GM18511 (cell line): ENCODE measurements at regions not wholly inside any gene's neighbourhood (a gene's known extent, or its start where the extent isn't known, plus 50 kb on each side); places are given as distances from the start of the nearest gene placed in this dataset.

ENCODE experiments used
- ATAC-seq: cut with Tn5 transposase; IDR thresholded peaks from one replicate; pipeline ENCODE4 v1.9.1; 2021; ENCODE audit warnings: mild to moderate bottlenecking, moderate library complexity; ENCODE audit not compliant: unreplicated experiment

DNA sequence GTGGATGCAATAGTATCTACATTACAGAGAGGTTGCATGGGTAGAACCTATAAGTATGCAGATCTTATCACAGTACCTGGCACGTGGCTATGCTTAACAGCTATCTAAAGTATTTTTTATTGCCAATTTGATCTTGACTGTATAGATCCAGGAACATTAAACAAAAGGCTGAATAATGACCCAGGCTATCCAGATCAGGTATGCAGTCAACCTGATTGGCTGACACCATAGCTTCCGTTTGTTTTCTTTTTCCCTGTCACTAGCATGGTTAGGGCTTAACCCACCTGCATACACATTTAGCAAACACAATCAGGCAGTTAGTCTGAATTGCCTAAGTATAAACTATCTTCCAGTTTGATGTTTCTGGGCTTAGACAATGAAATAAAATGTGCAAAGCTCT, 264.9 kb upstream of the PLXNA2 start:
- ATAC-seq: no peak

DNA sequence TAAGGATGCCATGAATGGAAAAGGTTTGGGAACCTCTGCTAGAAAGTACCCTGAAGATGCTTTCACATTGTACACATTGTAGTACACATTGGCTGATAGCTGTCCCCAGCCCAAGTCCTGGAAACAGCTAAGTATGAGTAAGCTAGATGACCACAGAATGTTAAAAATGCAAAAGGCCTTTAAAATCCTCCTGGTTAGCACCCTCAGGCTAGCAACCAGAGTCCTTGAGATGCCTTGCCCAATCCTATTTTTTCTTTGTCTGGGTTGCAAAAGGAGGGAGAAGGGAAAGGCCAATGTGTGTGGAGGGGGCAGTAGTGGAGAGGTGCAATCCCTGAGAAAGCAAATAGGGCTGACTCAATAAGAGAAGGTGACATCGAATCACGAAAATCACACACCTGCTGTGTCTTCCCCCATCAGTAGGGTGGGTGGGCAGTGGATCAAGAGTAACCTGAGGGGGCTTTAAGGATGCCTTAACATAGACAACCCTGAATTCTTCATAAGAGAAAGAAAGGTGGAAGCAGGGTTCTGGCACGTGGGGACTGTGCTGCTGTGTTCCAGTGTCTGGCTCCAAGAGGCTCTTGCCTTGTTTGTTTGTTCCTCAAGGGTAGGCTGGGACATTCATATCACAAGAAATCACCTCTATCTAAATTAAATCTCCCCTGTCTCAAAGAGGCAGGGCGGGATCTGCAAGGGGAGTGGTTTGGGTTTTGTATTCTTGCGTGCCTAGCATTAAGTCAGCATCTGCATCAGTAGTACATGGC, 266.2 kb upstream of the PLXNA2 start:
- ATAC-seq: no peak

DNA sequence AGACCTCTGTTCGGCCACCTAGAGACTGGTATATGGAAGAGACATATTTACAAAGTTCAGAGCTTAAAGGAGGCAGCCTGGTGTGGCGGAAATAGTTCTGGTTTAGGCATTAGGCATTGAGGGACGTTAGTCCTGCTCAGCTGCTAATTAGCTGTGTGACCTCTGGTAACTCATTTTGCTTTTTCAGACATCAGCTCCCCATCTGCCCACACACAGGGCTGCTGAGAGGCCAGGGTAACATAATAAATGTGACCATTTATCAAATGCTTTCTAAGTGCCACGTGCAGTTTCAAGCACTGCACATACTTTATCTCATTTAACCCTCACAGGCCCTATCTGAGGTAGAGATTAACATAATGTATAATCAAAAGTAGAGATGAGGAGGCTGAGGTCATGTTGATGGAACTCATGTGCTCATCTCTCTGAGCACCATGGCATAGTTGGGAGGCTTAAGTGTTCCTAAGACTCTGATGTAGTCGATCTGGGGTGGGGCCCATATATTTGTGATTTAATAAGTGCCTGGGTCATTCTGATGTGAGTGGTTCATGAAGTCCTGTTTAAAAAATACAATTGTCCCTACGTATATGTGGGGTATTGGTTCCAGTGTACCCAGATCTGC, 267.2 kb upstream of the PLXNA2 start:
- ATAC-seq: no peak

DNA sequence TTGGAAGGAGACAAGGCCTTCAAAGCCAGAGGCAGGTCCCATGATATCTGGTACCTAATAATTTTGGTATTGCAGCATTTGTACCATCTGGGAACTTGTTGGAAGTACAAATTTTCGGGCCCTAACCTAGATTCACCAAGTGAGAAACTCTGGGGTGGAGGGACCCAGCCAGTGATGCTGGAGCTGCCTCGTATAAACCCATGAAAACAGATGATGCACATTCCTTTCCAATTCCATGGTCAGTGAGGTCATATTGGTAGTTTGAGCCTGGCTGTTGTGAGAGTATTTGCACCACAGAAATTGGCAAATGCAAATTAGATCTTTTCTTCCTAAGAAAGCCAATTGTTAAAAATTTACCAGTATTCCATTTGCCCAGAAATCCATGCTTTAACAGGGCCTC, 269.6 kb upstream of the PLXNA2 start:
- no peak for ATAC-seq

DNA sequence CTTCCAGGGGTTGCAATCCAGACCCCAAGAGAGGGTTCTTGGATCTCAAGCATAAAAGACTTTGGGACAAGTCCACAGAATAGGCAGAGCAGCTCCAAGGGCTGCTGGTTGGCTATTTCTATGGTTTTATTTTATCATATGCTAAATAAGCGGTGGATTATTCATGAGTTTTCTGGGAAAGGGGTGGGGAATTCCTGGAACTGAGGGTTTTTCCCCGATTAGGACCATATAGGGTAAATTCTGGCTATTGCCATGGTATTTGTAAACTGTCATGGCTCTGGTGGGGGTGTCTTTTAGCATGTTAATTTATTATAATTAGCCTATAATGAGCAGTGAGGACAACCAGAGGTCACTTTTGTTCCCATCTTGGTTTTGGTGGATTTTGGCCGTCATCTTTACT, 270.9 kb upstream of the PLXNA2 start:
- ATAC-seq: no peak

DNA sequence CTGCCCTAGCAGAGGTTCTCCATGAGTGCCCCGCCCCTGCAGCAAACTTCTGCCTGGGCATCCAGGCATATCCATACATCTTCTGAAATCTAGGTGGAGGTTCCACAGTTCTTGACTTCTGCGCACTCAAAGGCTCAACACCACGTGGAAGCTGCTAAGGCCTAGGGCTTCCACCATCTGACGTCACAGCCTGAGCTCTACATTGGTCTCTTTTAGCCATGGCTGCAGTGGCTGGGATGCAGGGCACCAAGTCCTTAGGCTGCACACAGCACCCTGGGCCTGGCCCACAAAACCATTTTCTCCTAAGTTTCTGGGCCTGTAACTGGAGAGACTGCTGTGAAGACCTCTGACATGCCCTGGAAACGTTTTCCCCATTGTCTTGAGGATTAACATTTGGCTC, 272.6 kb upstream of the PLXNA2 start:
- ATAC-seq: no peak

DNA sequence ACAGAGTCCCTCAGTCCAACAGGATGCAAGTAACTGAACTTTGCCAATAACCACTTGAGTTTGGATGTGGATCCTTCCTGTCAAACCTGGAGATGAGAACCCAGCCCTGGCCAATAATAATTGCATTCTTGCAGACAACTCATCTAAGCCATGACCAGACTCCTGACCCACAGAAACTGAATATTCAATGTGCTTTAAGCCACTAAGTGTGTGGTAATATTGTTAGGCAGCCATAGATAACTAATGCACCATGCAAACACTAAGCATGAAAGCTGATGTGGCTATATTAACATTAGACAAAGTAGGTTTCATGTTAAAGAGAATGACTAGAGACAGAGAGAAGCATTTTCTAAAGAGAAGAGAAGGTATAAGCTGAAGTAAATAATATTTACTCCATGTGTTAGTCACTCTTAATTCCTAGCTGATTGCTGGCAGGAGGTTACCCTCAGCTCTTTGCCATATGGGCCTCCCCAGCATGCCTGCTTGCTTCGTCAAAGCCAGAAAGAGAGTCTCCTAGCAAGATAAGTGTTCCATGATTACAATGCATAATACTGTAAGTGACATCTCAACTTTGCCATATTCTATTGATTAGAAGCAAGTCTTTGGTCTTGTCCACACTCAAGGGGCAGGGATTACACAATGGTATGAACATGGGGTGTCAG, 276.4 kb upstream of the PLXNA2 start:
- ATAC-seq: no peak

DNA sequence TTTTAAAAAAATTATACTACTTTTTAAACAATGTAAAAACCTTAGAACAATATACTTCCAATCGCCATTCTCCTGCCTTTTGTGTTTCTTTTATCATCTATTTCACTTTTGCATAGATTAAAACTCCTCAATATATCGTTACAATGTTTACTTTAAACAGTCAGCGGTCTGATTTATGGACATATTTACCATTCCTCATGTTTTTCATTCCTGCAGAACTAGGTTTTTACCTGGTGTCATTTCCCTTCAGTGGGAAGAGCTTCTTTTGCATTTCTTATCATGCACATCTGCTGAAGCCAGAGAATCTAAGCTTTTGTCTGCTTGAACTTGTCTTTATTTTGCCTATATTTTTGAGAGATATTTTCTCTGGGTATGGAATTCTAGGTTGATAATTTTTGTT, 277.4 kb upstream of the PLXNA2 start:
- ATAC-seq: no peak

DNA sequence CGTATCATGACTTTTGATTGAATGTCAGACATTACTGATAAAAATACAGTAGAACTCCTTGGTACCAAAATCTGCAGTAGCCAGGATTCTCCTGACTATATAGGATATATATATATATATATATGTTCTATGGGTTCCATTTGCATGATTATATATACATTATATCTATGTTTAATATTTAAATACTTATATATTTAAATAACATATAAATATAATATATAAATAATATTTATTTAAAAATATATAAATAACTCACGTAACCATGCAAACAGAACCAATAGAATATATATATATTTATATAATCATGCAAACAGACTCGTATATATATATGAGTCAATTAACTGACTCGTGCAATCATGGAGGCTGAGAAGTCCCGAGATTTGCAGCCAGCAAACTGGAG, 278.8 kb upstream of the PLXNA2 start:
- ATAC-seq: no peak

DNA sequence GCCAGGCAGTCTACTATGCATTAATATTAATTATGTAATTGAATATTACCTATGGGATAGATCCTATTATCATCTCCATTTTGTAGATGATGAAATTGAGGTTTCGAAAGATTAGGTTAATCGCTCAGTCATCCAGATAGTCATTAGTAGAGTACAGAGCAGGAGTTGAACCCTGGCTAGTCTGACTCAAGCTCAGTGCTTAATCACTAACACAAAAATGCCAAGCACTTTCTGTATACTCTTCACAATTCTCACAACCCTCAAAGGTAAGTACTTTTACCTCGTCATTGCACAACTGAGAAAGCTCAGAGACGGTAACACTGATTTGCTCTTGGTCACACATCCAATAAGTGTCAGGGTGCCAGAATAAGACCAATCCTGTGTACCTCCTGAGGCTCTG, 280.2 kb upstream of the PLXNA2 start:
- ATAC-seq: no peak

DNA sequence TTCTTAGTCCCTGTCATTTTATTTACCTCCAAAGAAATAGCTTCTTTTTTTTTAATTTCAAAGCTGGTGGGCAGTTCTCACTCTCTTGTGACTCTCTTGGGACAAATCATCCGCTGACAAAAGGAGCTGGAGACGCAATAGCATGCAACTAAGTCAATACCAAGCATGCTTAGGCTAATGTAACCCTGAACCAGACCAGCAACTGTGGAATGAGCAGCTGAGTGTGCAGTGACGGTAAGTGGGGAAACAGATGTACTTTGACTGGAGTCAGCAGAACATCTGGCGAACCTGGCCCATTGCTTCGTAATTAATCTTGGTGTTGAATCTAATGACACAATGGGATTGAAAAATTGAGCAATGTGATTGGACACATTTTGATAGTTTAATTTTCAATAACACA, 280.7 kb upstream of the PLXNA2 start:
- ATAC-seq: no peak

DNA sequence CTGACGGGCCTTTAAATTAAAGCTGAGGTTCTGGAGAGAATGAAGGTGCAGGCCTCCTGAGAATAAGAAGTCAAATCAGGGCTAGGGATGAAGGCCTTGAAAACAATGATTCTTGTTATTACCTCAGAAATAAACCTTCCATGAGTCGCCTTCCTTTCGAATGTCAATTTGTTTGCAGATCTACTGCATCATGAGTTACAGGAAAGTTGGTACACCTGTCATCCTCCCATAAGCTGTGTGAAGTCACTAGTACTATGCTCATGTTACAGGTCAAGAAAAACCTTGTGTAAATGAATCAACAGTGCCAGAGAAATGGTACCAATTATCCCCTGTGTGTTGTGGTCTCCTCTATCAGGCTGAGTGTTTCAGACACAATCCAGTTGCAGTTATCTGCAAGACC, 281.2 kb upstream of the PLXNA2 start:
- ATAC-seq: no peak

DNA sequence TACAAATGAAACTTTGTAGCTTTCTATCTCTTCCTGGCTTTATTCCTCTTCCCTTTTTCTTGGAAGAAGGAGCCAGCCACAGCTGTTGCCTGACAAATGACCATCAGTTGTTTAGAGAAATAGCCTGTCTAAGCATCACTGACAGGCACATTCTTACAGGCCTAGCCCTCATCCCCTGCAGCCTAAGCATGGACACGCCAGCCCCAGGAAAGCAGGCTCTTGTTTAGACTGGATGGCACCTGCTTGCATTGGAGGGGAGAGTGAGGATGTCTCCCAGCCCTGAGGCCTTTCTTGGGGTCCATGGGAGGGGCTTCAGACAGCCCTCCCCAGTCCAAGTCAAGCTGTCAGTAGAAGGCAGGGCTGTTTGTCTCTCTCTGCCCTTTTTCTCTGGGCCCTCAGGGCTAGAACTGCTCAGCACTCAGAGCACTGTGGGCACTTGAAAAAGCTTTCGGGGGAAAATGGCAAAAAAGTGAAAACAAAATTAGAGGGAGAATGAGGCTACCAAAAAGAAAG, 282.5 kb upstream of the PLXNA2 start:
- ATAC-seq: no peak

DNA sequence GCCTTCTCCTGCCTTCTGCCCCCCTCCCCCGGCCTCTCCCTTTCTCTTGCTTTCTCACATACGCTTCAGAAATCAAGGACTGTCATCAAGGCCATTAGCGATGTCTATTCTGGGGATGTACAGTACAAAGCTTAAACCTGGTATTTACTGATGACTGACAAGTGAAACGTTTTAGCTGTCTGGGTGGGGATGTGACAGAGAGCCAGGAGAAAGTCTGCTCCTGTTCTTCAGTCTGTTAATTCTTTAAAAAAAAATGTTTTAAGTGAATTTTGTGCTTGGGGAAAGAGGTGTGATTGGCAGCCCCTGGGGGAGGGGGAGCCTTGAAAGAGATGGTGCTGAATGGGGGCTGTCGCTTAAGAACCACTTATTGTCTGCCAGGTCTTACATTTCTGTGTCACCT, 283.0 kb upstream of the PLXNA2 start:
- ATAC-seq: no peak

DNA sequence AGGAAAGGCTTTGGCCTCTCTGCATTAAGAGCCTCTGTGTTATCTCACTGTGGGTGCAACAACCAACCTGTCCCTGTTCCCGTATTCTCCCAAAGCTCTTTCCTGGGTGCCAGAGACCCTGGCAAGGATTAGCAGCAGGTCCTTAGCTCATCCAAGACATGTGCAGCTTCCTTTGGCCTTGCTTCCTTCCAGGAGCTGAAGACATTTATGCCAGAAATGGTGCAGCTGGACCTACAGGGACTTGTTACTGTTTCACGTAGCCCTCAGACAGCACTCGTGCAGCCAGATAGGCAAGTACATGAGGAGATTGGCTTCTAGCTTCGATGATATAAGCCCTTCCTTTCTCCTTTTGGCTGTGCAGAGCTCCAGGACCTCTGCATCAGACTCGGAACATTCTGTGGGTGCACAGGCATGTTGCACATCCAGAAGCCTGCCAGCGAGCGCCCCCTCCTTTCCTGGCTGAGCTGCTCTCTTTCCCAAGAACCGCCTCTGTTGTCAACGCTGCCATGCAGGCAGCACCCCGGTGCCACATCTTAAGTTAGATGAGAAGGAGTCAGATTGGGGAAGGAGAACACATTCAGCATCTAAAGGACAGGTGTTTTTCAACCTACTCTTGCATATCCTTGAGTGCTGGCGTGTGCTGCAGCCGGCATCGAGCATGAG, 284.5 kb upstream of the PLXNA2 start:
- no peak for ATAC-seq

DNA sequence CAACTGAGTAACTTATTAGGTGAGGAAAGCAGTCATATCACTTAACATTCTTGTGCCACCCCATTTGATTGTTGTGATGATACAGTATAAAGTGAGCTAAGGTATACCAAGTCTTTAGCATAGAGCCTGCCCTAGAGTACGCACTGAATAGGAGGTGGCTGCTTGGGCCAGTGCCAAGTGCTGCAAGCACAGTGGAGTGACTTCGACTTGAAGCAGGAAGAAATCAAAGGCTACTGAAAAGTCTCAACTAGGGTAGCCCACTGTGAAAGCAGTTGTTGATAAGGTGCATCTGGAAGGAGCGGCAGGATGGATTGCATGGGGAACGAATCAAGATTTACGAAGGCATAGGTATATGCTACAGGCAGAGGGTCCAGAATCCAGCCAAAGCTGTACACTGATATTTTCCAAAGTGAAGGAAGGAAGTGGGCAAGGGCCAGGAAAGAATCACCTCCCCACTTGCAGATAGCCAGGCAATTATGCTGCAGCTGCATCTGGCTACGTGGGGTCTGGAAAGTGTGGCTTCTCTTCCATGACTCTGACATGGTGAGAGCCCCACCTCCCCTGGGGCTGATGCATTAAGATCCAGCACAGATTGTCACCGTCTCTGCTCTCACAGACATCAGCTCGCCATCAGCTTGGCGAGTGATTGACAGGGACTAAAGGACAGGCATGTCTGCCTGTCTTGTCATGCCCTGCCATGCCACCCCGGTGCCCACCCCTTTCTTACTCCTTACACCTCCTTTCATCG, 287.0 kb upstream of the PLXNA2 start:
- ATAC-seq: no peak

DNA sequence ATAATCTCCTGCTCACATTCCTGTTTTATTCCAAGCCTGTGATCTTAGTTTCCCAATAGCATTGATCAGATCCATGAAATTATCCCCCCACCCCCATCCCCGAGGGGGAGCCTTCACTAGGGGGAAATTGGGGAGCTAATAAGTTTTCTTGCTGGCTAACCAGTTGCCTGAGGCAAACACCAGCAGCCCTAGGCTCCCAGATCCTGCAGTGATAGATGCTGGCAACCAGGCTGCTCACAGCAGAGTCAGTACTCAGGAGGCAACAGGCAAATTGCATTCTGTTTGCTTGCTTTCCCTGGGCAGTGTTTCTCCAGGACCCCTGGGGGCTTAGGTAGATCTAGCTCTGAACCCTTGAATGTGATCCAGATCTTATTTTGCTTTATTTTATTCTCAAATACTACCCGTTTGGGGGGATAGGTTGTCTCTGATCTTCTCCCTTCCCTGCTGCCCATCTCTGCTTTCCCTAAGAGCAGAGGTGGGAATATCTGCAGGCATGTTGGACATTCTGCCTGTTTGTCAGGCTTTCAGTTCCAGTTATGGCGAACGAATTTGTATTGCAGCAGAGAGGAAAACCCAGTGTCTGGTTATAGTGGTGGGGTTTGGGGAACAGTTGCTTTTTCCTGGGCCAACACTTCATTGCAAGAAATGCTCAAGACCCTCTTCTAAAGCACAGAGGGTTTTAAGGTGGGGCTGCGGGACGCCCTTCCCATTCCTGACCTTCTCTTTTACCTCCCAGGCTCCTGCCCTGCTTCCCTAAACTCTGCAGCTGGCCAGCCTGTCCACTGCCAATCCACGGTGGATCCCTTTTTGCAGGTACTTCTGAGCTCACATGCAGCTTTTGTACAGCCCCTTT, 289.8 kb upstream of the PLXNA2 start:
- no peak for ATAC-seq

DNA sequence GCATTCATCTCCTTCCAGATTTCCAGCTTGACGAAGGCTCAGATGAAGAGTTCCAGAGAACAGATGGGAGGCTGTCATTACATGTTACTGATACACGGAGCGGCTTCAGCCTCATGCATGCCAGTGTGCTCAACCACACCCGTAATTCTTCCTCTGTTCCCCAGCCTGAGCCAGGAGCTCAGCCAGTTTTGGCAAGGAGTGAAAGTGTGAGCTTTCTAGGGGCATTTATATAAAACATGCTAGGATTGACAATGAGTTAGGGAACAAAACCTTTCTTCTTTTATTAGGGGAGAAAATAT, 290.4 kb upstream of the PLXNA2 start:
- ATAC-seq: no peak

DNA sequence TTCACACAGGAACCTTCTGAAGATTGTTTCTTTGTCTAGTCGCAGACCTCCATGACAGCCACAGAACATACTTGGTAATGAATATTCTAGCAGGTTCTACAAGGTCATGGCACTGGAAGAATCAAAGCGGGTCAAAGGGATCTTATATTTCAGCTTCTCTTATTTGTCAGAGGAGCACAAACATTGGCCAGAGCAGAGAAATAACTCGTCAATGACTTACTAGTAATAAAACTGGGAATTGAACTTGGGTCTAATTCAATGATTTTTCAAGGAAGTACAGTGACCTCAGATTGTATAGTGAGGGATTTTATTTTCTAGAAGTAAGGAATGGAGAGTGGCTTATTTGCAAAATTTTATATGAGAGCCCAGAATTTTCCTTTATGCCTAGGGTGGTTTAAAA, 290.8 kb upstream of the PLXNA2 start:
- ATAC-seq: no peak

DNA sequence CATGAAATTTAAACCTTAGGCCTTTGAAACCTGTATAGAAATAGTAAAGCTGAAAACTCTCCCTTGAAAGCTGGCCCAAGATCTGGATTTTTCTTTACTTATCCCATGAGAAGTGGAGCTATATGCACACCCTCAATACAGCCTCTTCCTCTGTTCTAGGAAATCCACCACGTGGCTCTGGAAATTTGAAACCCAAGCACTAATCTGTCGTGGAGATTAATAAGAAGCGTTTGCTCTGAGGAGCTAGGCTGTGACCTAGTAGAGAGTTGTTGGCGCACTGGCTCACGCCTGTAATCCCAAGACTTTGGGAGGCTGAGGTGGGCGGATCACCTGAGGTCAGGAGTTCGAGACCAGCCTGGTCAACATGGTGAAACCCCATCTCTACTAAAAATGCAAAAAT, 291.3 kb upstream of the PLXNA2 start:
- no peak for ATAC-seq
